Neural progenitor cell (in vitro differentiated cells): ENCODE measurements at regions not wholly inside any gene's neighbourhood (a gene's known extent, or its start where the extent isn't known, plus 50 kb on each side); places are given as distances from the start of the nearest gene placed in this dataset.

Source experiments
- DNase-seq: peaks from one replicate; pipeline ENCODE4 v3.0.0-alpha.2; 2016; ENCODE audit warnings: low spot score
- H2AFZ ChIP-seq: fragments of 200-600 bp; sonication (generic); replicated peaks from 2 replicates; pipeline ENCODE4 v1.6.1; 2016; ENCODE audit warnings: antibody characterized with exemption
- H3F3A ChIP-seq: fragments of 200-600 bp; sonication (generic); 2 replicates; pipeline ENCODE4 v1.6.1; 2016; ENCODE audit warnings: antibody characterized with exemption, low read depth
- H3K27ac ChIP-seq: fragments of 200-600 bp; sonication (generic); 2 replicates; pipeline ENCODE4 v1.5.1; 2016; ENCODE audit warnings: mild to moderate bottlenecking
- H3K27me3 ChIP-seq: fragments of 200-600 bp; sonication (generic); 2 replicates; pipeline ENCODE4 v1.6.1; 2016; ENCODE audit warnings: mild to moderate bottlenecking, moderate library complexity
- H3K36me3 ChIP-seq: fragments of 200-600 bp; sonication (generic); 2 replicates; pipeline ENCODE4 v1.5.1; 2016
- H3K4me1 ChIP-seq: fragments of 200-600 bp; sonication (generic); 2 replicates; pipeline ENCODE4 v1.6.1; 2016; ENCODE audit warnings: mixed run types
- H3K4me2 ChIP-seq: fragments of 200-600 bp; sonication (generic); 2 replicates; pipeline ENCODE4 v1.6.1; 2016
- H3K4me3 ChIP-seq: fragments of 200-600 bp; sonication (generic); 2 replicates; pipeline ENCODE4 v1.5.1; 2016
- H3K79me2 ChIP-seq: fragments of 200-600 bp; sonication (generic); 2 replicates; pipeline ENCODE4 v1.6.1; 2016; ENCODE audit warnings: low read depth
- H3K9ac ChIP-seq: fragments of 200-600 bp; sonication (generic); 2 replicates; pipeline ENCODE4 v1.6.1; 2016
- H3K9me3 ChIP-seq: fragments of 200-600 bp; sonication (generic); 2 replicates; pipeline ENCODE4 v1.5.1; 2016; ENCODE audit warnings: low read depth
- H4K20me1 ChIP-seq: fragments of 200-600 bp; sonication (generic); 2 replicates; pipeline ENCODE4 v1.6.1; 2016; ENCODE audit warnings: low read depth
- H3K27ac Mint-ChIP-seq: 3 replicates; pipeline ENCODE4 v1.8.0; 2021; ENCODE audit warnings: mixed read lengths
- H3K27me3 Mint-ChIP-seq: 2 replicates; pipeline ENCODE4 v1.8.0; 2022; ENCODE audit warnings: low read depth, mild to moderate bottlenecking, inconsistent platforms, moderate library complexity, mixed read lengths; ENCODE audit not compliant: insufficient read depth
- H3K36me3 Mint-ChIP-seq: 3 replicates; pipeline ENCODE4 v1.8.0; 2021; ENCODE audit warnings: mixed read lengths
- H3K4me1 Mint-ChIP-seq: 3 replicates; pipeline ENCODE4 v1.8.0; 2021; ENCODE audit warnings: mixed read lengths
- H3K4me3 Mint-ChIP-seq: 3 replicates; pipeline ENCODE4 v1.8.0; 2021; ENCODE audit warnings: mild to moderate bottlenecking, moderate library complexity, mixed read lengths
- H3K9me3 Mint-ChIP-seq: 3 replicates; pipeline ENCODE4 v1.8.0; 2020; ENCODE audit warnings: mixed read lengths
- EZH2 ChIP-seq: fragments of 200-600 bp; sonication (generic); IDR thresholded peaks from 2 replicates; pipeline ENCODE4 v1.6.1; 2017; ENCODE audit warnings: antibody characterized with exemption, mild to moderate bottlenecking, moderate library complexity
- EZH2phosphoT487 ChIP-seq: fragments of 200-600 bp; sonication (generic); IDR thresholded peaks from 2 replicates; pipeline ENCODE4 v1.6.1; 2017; ENCODE audit warnings: antibody characterized with exemption
- TF ChIP-seq, protein P1 (sequence below): fragments of 200-600 bp; sonication (generic); IDR thresholded peaks from 2 replicates; pipeline ENCODE4 v1.5.1; 2017; ENCODE audit warnings: antibody characterized with exemption, mild to moderate bottlenecking

DNA sequence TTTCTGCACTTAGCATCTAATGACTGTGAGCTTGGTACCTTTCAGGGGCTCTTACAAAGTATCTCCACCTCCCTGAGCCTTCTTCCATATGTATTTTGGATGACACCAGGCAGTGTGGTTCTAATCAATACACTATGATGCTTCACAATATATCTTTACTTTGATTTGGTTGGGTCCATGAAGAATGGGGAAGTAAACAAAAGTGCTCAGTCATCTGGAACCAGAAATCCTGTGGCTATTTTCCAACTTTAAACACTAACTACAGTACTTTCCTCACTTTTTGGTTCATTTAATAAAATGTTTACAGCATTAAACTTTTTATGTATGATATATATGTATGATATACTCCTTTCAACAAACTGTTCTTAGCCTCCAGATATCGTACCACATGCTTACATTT, 216.4 kb upstream of the AFF2 start:
- no peaks in the 10 kb centered on the region for H4K20me1 ChIP-seq
- no peak overlapping the region for H3K4me3 ChIP-seq
- Mint-ChIP-seq H3K36me3 (no peaks in the 10 kb centered on the region), H3K4me1 (no peaks in the 10 kb centered on the region), H3K27me3 (no peaks in the 10 kb centered on the region), H3K27ac (no peak overlapping the region), H3K9me3 (peaks cover 2% of the 10 kb centered on the region), H3K4me3 (no peak overlapping the region)
- DNase-seq = no peak
- no peaks in the 10 kb centered on the region for H3F3A ChIP-seq
- H3K9me3 ChIP-seq = no peaks in the 10 kb centered on the region
- no peak overlapping the region for H3K27ac ChIP-seq
- H2AFZ ChIP-seq = no peak overlapping the region
- no peaks in the 10 kb centered on the region for H3K4me1 ChIP-seq
- H3K9ac ChIP-seq = no peak overlapping the region
- H3K27me3 ChIP-seq = no peaks in the 10 kb centered on the region
- no peaks in the 10 kb centered on the region for H3K79me2 ChIP-seq
- TF ChIP-seq, protein P1, sequence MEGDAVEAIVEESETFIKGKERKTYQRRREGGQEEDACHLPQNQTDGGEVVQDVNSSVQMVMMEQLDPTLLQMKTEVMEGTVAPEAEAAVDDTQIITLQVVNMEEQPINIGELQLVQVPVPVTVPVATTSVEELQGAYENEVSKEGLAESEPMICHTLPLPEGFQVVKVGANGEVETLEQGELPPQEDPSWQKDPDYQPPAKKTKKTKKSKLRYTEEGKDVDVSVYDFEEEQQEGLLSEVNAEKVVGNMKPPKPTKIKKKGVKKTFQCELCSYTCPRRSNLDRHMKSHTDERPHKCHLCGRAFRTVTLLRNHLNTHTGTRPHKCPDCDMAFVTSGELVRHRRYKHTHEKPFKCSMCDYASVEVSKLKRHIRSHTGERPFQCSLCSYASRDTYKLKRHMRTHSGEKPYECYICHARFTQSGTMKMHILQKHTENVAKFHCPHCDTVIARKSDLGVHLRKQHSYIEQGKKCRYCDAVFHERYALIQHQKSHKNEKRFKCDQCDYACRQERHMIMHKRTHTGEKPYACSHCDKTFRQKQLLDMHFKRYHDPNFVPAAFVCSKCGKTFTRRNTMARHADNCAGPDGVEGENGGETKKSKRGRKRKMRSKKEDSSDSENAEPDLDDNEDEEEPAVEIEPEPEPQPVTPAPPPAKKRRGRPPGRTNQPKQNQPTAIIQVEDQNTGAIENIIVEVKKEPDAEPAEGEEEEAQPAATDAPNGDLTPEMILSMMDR = no peak
- TF ChIP-seq EZH2phosphoT487 (no peak), EZH2 (no peak)
- no peak overlapping the region for H3K4me2 ChIP-seq
- H3K36me3 ChIP-seq = no peaks in the 10 kb centered on the region

- no peak overlapping the region for H3K27ac Mint-ChIP-seq
- no peaks in the 10 kb centered on the region for H3K36me3 Mint-ChIP-seq
- H4K20me1 ChIP-seq = no peaks in the 10 kb centered on the region
- H3K27me3 Mint-ChIP-seq = no peaks in the 10 kb centered on the region
- H3K4me3 ChIP-seq = no peak overlapping the region
- no peak overlapping the region for H3K4me3 Mint-ChIP-seq
- no peaks in the 10 kb centered on the region for H3K36me3 ChIP-seq
- H3K9me3 Mint-ChIP-seq = peaks cover 2% of the 10 kb centered on the region
- TF ChIP-seq, protein P1 = no peak
- TF ChIP-seq EZH2phosphoT487 = no peak
- TF ChIP-seq EZH2 = no peak
- no peaks in the 10 kb centered on the region for H3K4me1 Mint-ChIP-seq
- no peak for DNase-seq
- H3K27me3 ChIP-seq = no peaks in the 10 kb centered on the region
- no peaks in the 10 kb centered on the region for H3F3A ChIP-seq
- no peak overlapping the region for H3K27ac ChIP-seq
- H3K9ac ChIP-seq = no peak overlapping the region
- no peak overlapping the region for H2AFZ ChIP-seq
- no peaks in the 10 kb centered on the region for H3K4me1 ChIP-seq
- no peaks in the 10 kb centered on the region for H3K9me3 ChIP-seq
- H3K79me2 ChIP-seq = no peaks in the 10 kb centered on the region
- H3K4me2 ChIP-seq = no peak overlapping the region
Observed at GRCh38 chrX:148284821-148285220, 215.6 kb upstream of the AFF2 start.

- Histone ChIP-seq H3K4me1 (no peaks in the 10 kb centered on the region), H3K4me3 (no peak overlapping the region), H4K20me1 (no peaks in the 10 kb centered on the region), H3K9me3 (no peaks in the 10 kb centered on the region), H3K79me2 (no peaks in the 10 kb centered on the region), H3K9ac (no peak overlapping the region), H3F3A (no peaks in the 10 kb centered on the region), H3K36me3 (no peaks in the 10 kb centered on the region), H2AFZ (no peak overlapping the region), H3K27ac (no peak overlapping the region), H3K27me3 (no peaks in the 10 kb centered on the region), H3K4me2 (no peak overlapping the region)
- peaks cover 2% of the 10 kb centered on the region for H3K9me3 Mint-ChIP-seq
- no peak overlapping the region for H3K4me3 Mint-ChIP-seq
- H3K27ac Mint-ChIP-seq = no peak overlapping the region
- no peaks in the 10 kb centered on the region for H3K36me3 Mint-ChIP-seq
- TF ChIP-seq EZH2 (no peak), EZH2phosphoT487 (no peak)
- TF ChIP-seq, protein P1 = no peak
- no peak for DNase-seq
- no peaks in the 10 kb centered on the region for H3K4me1 Mint-ChIP-seq
- H3K27me3 Mint-ChIP-seq = no peaks in the 10 kb centered on the region
Observed at GRCh38 chrX:148288451-148288850, 212.0 kb upstream of the AFF2 start.
